Panc1 (cell line): ENCODE measurements at regions not wholly inside any gene's neighbourhood (a gene's known extent, or its start where the extent isn't known, plus 50 kb on each side); places are given as distances from the start of the nearest gene placed in this dataset.

Experiments used
- ATAC-seq: fragments of 200-7000 bp; cut with Tn5 transposase; 2 replicates; pipeline ENCODE4 v1.9.1; 2020; ENCODE audit warnings: mild to moderate bottlenecking, moderate library complexity
- BruUV-seq: library from RNA; stranded (reverse); fragments of 400-500 nt; replicated peaks from 2 replicates; lab custom pipeline; 2021; lab: Mats Ljungman, UMichigan
- CTCF ChIA-PET: fragments of 300-600 bp; sonication (Branson Sonifier 250); formaldehyde crosslinking; loops from one replicate; lab custom pipeline; 2022; ENCODE audit warnings: antibody characterized with exemption; lab: Charles Lee
- POLR2A ChIA-PET: fragments of 300-600 bp; sonication (Branson Sonifier 250); formaldehyde crosslinking; loops from one replicate; lab custom pipeline; 2022; ENCODE audit warnings: antibody characterized with exemption; lab: Charles Lee
- DNase-seq: peaks from one replicate; pipeline ENCODE4 v3.0.0-alpha.2; 2010; ENCODE audit warnings: low read depth, low spot score
- H3K27ac ChIP-seq: 2 replicates; pipeline ENCODE4 v1.5.1; 2011; ENCODE audit warnings: mild to moderate bottlenecking, low read length, inconsistent platforms
- H3K27me3 ChIP-seq: fragments of 200-500 bp; sonication (Bioruptor generic); 2 replicates; pipeline ENCODE4 v1.6.0; 2014; ENCODE audit warnings: low read length, inconsistent platforms; ENCODE audit not compliant: control insufficient read depth, insufficient read depth
- H3K36me3 ChIP-seq: fragments of 200-500 bp; sonication (Bioruptor generic); 2 replicates; pipeline ENCODE4 v1.5.1; 2014; ENCODE audit warnings: inconsistent platforms, mild to moderate bottlenecking, low read length, moderate library complexity; ENCODE audit not compliant: control insufficient read depth, insufficient read depth
- H3K4me1 ChIP-seq: 2 replicates; pipeline ENCODE4 v1.5.1; 2011; ENCODE audit warnings: inconsistent platforms, mild to moderate bottlenecking, low read length, moderate library complexity; ENCODE audit not compliant: control insufficient read depth, insufficient read depth
- H3K4me3 ChIP-seq, 2 experiments: 2 replicates each; pipeline ENCODE4 v1.5.1; 2011 to 2012; ENCODE audit warnings: low read depth in 2 of 2, low read length in 2 of 2, mild to moderate bottlenecking in 2 of 2, inconsistent platforms in 1 of 2, moderate library complexity in 1 of 2
- H3K9me3 ChIP-seq: fragments of 200-500 bp; sonication (Bioruptor generic); 2 replicates; pipeline ENCODE4 v1.5.1; 2014; ENCODE audit warnings: low read depth, mild to moderate bottlenecking, inconsistent platforms, low read length, moderate library complexity; ENCODE audit not compliant: control insufficient read depth, insufficient read depth
- POLR2AphosphoS5 ChIP-seq: IDR thresholded peaks from 2 replicates; pipeline ENCODE4 v1.6.1; 2012; ENCODE audit warnings: mild to moderate bottlenecking, low read depth, low read length, moderate library complexity
- SIN3A ChIP-seq: IDR thresholded peaks from 2 replicates; pipeline ENCODE4 v1.6.1; 2012; ENCODE audit warnings: low read depth, mild to moderate bottlenecking, low read length, moderate library complexity, borderline replicate concordance; ENCODE audit not compliant: insufficient read depth
- TCF7L2 ChIP-seq: IDR thresholded peaks from 2 replicates; pipeline ENCODE4 v1.6.1; 2011; ENCODE audit warnings: mild to moderate bottlenecking, low read depth, low read length, inconsistent platforms
- in situ Hi-C: cut with HindIII; loops from 2 replicates; pipeline ENCODE4 v1.10.0; 2016; ENCODE audit warnings: low sequenced_read_pairs, low pct_unique_long_range_greater_than_20kb
- intact Hi-C: fragments of 100-400 bp; cut with micrococcal nuclease; formaldehyde crosslinking; loops from one replicate; pipeline ENCODE4 v1.10.0; 2022; ENCODE audit not compliant: unreplicated experiment
- TF ChIP-seq, protein P1 (sequence below), 2 experiments: IDR thresholded peaks; 2 replicates each; pipeline ENCODE4 v1.6.1; 2011 to 2012; ENCODE audit warnings: low read depth in 2 of 2, control low read depth in 1 of 2, low read length in 1 of 2, mild to moderate bottlenecking in 1 of 2, moderate library complexity in 1 of 2; ENCODE audit not compliant: insufficient read depth in 1 of 2
- TF ChIP-seq, protein P2 (sequence below): fragments of 450-650 bp; IDR thresholded peaks from 2 replicates; pipeline ENCODE4 v1.5.1; 2017; ENCODE audit warnings: mild to moderate bottlenecking

DNA sequence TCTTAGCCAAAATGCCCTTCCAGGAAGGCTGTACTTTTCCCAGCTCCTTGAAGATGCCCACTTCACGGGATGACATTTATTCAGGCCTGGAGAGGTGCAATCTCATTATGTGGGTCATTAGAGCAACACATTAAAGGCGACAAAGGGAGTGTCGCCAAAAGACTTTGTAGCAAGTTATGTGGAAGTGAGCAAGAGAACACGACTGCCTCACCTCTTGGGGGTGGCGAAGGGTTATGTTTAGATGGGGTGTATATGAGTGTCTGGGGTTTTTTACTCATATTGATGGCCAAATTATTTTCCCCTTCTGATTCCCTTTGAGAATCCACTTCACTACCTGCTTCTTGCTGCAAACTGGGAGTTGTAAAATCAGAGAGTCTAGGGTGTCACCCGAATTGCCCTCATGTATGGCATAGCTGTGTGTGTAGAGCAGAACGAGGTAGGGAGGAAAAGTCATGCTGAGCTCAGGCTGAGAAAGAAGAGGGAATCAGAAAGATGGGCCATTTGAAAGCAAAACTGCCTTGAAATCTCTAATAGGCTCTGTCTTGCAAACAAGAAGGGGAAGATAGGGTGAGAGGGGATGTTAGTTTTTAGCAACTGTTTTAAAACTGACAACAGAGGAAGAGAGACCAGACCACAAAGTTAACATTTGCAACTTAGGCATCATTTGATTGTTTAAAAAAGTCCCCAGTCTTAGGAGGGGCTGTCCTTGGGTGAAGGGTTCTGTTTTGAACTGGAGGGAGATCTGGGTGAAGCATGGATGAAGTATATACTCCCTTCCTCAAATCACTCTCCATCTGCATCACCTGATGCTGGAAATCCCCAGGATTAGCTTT is 97.1 kb upstream of the IL12B start:
- ATAC-seq (no peak), DNase-seq (no peak)
- H3K9me3 ChIP-seq = no peaks in the 10 kb centered on the region
- H3K4me1 ChIP-seq = no peaks in the 10 kb centered on the region
- TF ChIP-seq, protein P1, sequence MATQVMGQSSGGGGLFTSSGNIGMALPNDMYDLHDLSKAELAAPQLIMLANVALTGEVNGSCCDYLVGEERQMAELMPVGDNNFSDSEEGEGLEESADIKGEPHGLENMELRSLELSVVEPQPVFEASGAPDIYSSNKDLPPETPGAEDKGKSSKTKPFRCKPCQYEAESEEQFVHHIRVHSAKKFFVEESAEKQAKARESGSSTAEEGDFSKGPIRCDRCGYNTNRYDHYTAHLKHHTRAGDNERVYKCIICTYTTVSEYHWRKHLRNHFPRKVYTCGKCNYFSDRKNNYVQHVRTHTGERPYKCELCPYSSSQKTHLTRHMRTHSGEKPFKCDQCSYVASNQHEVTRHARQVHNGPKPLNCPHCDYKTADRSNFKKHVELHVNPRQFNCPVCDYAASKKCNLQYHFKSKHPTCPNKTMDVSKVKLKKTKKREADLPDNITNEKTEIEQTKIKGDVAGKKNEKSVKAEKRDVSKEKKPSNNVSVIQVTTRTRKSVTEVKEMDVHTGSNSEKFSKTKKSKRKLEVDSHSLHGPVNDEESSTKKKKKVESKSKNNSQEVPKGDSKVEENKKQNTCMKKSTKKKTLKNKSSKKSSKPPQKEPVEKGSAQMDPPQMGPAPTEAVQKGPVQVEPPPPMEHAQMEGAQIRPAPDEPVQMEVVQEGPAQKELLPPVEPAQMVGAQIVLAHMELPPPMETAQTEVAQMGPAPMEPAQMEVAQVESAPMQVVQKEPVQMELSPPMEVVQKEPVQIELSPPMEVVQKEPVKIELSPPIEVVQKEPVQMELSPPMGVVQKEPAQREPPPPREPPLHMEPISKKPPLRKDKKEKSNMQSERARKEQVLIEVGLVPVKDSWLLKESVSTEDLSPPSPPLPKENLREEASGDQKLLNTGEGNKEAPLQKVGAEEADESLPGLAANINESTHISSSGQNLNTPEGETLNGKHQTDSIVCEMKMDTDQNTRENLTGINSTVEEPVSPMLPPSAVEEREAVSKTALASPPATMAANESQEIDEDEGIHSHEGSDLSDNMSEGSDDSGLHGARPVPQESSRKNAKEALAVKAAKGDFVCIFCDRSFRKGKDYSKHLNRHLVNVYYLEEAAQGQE (IDR thresholded peaks at IDR 0.05; ENCODE audit: insufficient read depth in 1 of 2, low read depth in 2 of 2, low read length in 1 of 2) = no peak
- TF ChIP-seq TCF7L2 (no peak), SIN3A (no peak), POLR2AphosphoS5 (no peak)
- TF ChIP-seq, protein P2, sequence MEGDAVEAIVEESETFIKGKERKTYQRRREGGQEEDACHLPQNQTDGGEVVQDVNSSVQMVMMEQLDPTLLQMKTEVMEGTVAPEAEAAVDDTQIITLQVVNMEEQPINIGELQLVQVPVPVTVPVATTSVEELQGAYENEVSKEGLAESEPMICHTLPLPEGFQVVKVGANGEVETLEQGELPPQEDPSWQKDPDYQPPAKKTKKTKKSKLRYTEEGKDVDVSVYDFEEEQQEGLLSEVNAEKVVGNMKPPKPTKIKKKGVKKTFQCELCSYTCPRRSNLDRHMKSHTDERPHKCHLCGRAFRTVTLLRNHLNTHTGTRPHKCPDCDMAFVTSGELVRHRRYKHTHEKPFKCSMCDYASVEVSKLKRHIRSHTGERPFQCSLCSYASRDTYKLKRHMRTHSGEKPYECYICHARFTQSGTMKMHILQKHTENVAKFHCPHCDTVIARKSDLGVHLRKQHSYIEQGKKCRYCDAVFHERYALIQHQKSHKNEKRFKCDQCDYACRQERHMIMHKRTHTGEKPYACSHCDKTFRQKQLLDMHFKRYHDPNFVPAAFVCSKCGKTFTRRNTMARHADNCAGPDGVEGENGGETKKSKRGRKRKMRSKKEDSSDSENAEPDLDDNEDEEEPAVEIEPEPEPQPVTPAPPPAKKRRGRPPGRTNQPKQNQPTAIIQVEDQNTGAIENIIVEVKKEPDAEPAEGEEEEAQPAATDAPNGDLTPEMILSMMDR = no peak; the same call in 1 of the 2 replicates
- no peaks in the 10 kb centered on the region for H3K36me3 ChIP-seq
- no peak overlapping the region for H3K27ac ChIP-seq
- intact Hi-C loops (no loop called here), in situ Hi-C loops (no loop called here)
- no TSS peak for BruUV-seq
- H3K4me3 ChIP-seq = no peak overlapping the region
- POLR2A ChIA-PET = no interaction called here
- peaks cover 2% of the 10 kb centered on the region; the same call in 1 of the 2 replicates for H3K27me3 ChIP-seq
- CTCF ChIA-PET = no interaction called here

DNA sequence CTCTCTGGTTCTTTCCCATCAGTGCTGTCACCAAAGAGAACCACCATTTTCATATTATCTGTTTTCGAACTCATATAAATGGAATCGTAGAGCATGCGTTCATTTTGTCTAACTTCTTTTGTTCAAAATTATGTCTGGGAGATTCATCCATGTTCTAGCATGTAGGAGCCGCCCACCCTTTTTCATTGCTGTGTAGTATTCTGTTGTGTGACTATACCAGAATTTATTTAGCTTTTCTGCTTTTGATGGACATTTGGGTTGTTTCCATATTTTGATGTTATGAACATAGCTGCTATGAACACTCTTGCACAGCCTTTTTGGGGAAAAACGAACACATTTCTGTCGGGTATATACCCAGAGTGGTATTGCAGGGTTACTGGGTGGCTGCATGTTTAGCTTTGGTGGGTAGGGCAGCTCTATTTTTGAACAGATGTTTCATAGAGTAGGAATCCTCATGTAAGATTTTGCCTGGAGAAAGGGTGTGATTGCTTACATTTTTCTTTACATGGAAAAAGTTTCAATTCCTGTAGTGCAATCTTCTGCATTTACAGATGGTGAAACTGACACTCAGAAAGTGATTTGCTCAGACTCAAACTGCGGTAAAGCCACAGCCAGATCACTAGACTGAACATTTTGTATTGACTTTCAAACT is 100.2 kb upstream of the IL12B start:
- CTCF ChIA-PET = no interaction called here
- POLR2A ChIA-PET = no interaction called here
- intact Hi-C loops = no loop called here

More for the DNA sequence above, 100.2 kb upstream of the IL12B start:
- DNase-seq (no peak), ATAC-seq (no peak)
- TF ChIP-seq POLR2AphosphoS5 (no peak), SIN3A (no peak), TCF7L2 (no peak)
- TF ChIP-seq, protein P2 = no peak
- TF ChIP-seq, protein P1 (IDR thresholded peaks at IDR 0.05; ENCODE audit: insufficient read depth in 1 of 2, low read depth in 2 of 2, low read length in 1 of 2) = no peak
- Histone ChIP-seq H3K4me3 (no peak overlapping the region), H3K27me3 (peaks cover 2% of the 10 kb centered on the region; the same call in 1 of the 2 replicates), H3K36me3 (no peaks in the 10 kb centered on the region), H3K9me3 (no peaks in the 10 kb centered on the region), H3K4me1 (no peaks in the 10 kb centered on the region), H3K27ac (no peak overlapping the region)
- no TSS peak for BruUV-seq
- in situ Hi-C loops = no loop called here
